GM12801 (cell line): ENCODE measurements at regions not wholly inside any gene's neighbourhood (a gene's known extent, or its start where the extent isn't known, plus 50 kb on each side); places are given as distances from the start of the nearest gene placed in this dataset.

ENCODE experiments used
- CTCF ChIP-seq: IDR thresholded peaks from one replicate; pipeline ENCODE4 v1.5.1; 2011; ENCODE audit warnings: control low read depth; ENCODE audit not compliant: insufficient read length; ENCODE audit errors: extremely low read depth

GRCh38 chr11:29321293-29322132, 695.3 kb downstream of the KCNA4 start:
- no peak for TF ChIP-seq CTCF

DNA sequence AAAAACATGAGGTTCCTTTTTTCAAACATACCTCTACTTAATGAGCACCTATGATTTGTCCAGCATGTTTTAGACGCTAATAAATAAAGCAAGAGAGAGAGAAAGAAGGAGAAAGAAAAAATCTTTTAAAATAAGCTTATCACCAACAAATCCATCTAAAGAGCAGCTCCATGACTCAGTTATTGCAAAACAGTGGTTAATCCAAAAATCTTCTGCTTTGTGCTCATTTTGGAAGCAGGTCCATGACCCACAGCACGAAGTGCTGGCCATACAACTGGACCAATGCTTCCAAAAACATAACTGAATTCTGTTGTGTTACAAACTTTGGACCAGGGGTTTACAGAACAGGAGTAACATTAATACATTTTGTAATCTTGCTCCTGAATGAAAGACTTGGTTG, 696.6 kb downstream of the KCNA4 start:
- TF ChIP-seq CTCF, result no peak

DNA sequence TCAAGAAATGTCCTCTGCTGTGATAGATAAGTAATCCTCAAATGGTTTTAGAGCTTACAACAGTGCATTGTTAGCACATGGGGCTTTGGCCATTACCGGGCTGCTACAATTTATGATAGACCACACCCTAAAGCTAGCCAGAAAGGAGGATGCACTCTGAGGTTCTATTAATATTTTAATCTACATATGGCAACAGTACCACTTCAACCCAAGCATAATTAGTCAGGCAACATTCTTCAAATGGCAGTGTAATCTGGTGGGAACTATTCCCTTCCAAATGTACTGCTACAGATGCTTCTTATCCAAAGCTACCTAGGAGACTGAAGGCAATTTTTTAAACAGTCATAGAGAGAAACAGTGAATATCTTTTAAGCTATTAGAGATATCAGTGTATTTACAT, 697.6 kb downstream of the KCNA4 start:
- TF ChIP-seq CTCF, result no peak

DNA sequence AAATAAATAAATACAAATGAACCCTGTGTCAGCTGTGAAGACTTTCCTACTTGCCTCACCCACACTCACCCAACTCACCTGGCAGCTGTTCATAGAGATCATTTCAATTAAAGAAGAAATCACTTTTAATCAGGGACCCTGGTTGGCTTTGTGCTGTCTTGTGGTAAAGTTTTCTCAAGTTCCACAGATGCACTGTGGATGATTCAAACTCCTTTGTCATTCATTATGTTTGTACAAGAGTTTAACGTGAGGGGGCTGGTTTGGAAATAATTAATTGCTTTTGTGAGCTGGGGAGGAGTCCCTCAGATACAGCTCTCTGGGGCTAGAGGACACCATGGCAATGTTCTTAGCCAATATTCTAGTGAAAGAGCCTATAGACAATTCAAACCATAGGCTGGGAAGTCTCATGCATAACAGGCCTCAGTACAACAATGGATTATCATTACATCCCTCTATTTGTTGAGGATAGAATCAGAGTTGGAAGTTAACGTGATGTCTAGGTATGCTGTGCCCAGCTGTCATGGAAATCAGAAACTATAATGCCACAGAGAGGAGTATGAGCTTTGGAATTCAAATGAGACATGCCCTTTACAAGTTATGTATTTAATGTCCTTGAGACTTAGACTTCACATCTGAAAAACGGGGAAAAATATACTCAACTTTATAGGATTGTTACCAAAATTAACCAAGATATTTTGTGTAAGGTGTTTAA, 698.5 kb downstream of the KCNA4 start:
- TF ChIP-seq CTCF, result no peak

DNA sequence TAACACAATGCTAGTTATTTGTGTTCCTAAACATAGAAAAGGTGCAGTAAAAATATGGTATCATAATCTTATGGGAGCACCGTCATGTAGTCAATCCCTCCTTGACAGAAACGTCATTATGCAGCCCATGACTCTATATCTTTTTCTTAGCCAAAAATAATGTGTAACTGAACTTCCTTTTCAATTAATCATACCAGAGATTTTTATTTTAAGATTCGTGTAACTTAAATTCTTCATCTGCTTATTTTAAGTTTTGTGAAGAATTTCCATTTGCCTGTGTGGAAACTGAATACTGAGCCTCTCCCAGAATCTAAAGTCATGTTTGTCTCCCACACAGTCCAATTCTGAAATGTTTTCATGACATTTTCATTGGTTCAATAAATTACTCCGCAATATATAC, 699.1 kb downstream of the KCNA4 start:
- TF ChIP-seq CTCF, result no peak

DNA sequence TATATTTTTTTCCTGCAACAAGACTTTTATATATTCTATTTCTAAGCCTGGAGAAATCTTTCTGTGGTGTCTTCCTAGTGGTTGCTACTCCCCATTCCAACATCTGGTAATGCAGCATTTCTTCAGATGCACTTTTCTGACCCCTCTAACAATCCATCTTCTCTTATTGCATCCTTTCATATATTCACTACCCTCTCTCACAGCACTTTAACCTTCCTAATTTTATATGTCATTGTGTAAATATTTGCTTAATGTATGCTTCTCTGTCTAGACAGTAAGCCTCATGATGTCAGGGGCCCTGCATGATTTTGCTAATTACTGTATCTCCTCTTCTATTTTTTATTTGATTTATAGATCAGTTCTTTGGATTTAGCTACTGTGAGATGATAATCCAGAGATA, 701.6 kb downstream of the KCNA4 start:
- no peak for TF ChIP-seq CTCF

DNA sequence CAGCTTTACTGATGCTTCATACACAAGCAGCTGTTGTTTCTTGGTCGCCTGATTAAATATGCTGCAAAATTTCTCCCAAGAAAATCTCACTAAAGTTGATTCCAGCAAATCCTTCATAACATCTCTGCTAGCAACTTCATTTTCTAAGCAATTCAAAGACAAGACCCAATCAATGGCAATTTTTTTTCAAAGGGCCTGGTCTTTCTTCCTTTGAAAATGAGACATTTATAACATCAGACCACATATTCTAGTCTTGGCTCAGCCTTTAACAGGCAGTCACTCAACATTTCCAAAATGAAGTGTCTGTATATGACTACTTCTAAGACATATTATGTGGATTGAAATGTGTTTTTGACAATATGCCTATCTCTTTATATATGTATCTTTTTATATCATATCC, 702.6 kb downstream of the KCNA4 start:
- no peak for TF ChIP-seq CTCF
